Activated CD4-positive, alpha-beta memory T cell treated with anti-CD3 and anti-CD28 coated beads for 36 hours (primary cell): ENCODE measurements at regions not wholly inside any gene's neighbourhood (a gene's known extent, or its start where the extent isn't known, plus 50 kb on each side); places are given as distances from the start of the nearest gene placed in this dataset.

Source experiments
- CTCF ChIA-PET: fragments of 350-600 bp; sonication (Branson Sonifier 250); formaldehyde crosslinking; loops from one replicate; lab custom pipeline; 2021; ENCODE audit warnings: antibody characterized with exemption, inconsistent platforms; lab: Charles Lee
- POLR2A ChIA-PET: fragments of 350-600 bp; sonication (Branson Sonifier 250); formaldehyde crosslinking; loops from one replicate; lab custom pipeline; 2021; ENCODE audit warnings: antibody characterized with exemption; lab: Charles Lee
- DNase-seq: peaks from one replicate; pipeline ENCODE4 v3.0.0-alpha.2; 2020
- H3K27ac Mint-ChIP-seq: one replicate; pipeline ENCODE4 v1.8.0; 2021; ENCODE audit warnings: mixed read lengths
- H3K27me3 Mint-ChIP-seq: one replicate; pipeline ENCODE4 v1.8.0; 2021; ENCODE audit warnings: mixed read lengths
- H3K36me3 Mint-ChIP-seq: one replicate; pipeline ENCODE4 v1.8.0; 2021; ENCODE audit warnings: mixed read lengths
- H3K4me1 Mint-ChIP-seq: one replicate; pipeline ENCODE4 v1.8.0; 2021; ENCODE audit warnings: low read depth, mixed read lengths
- H3K4me3 Mint-ChIP-seq: one replicate; pipeline ENCODE4 v1.8.0; 2021; ENCODE audit warnings: mild to moderate bottlenecking, mixed read lengths
- H3K9me3 Mint-ChIP-seq: one replicate; pipeline ENCODE4 v1.8.0; 2021; ENCODE audit warnings: mixed read lengths
- intact Hi-C: fragments of 100-400 bp; cut with micrococcal nuclease; formaldehyde crosslinking; loops from one replicate; pipeline ENCODE4 v1.15.1; 2023

DNA sequence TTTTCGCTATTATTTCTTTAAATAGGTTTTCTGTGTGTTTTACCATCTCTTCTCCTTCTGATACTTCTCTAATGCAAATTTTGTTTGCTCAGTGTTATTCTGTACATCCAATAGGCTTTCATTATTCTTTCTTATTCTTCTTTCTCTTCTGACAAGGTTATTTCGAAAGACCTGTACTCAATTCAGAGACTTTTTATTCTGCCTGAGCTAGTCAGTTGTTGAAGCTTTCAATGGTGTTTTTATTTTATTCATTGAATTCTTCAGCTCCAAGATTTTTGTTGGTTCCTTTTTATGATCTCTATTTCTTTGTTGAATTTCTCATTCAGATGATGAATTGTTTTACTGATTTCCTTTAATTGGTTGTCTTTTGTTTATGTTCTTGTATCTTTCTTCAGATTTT, 706.2 kb downstream of the NR2F1-AS1 start:
- intact Hi-C loops: no loop called here
- no peaks in the 10 kb centered on the region for H3K4me1 Mint-ChIP-seq
- H3K27ac Mint-ChIP-seq: no peak overlapping the region
- no peaks in the 10 kb centered on the region for H3K36me3 Mint-ChIP-seq
- H3K27me3 Mint-ChIP-seq: no peaks in the 10 kb centered on the region
- no peak overlapping the region for H3K4me3 Mint-ChIP-seq
- no peak for DNase-seq
- H3K9me3 Mint-ChIP-seq: peaks cover 29% of the 10 kb centered on the region
- ChIA-PET CTCF (no interaction called here), POLR2A (no interaction called here)

DNA sequence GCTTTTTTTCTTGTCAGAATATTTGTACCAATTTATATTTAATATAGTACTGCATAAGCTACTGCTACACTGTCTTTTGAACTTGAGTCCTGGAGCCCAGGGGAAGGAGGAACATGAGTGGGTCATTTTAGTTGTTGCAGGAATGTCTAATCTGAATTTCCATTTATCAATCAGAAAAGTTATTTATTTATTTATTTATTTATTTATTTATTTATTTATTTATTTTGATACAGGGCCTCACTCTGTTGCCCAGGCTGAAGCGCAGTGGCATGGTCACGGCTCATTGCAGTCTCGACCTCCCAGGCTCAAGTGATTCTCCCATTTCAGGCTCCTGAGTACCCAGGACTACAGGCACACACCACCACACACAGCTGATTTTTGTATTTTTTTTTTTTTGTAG, 712.6 kb downstream of the NR2F1-AS1 start:
- intact Hi-C loops: no loop called here
- H3K36me3 Mint-ChIP-seq: no peaks in the 10 kb centered on the region
- no peaks in the 10 kb centered on the region for H3K27me3 Mint-ChIP-seq
- DNase-seq: no peak
- H3K4me1 Mint-ChIP-seq: no peaks in the 10 kb centered on the region
- H3K9me3 Mint-ChIP-seq: peaks cover 10% of the 10 kb centered on the region
- H3K4me3 Mint-ChIP-seq: no peak overlapping the region
- POLR2A ChIA-PET: no interaction called here
- CTCF ChIA-PET: no interaction called here
- no peak overlapping the region for H3K27ac Mint-ChIP-seq

DNA sequence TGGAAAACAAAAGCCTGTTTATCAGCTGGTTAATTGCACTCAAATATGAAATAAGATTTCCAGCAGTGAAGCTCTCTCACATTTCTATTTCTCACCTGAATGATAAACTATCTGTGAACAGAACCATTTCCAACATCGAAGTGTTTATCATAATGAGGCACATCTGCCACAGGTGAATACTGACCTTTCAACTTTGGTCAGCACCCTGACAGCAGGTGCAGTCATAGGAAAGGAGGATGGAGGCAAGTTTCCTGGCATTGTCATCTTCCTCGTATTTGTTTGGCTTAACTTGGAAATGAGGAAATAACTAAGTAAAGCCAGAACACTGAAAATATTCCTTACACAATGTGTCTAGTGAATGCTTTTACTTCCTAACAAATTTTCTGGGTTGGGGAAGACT, 716.4 kb downstream of the NR2F1-AS1 start:
- ChIA-PET CTCF (no interaction called here), POLR2A (no interaction called here)
- Mint-ChIP-seq H3K4me3 (no peak overlapping the region), H3K9me3 (peaks cover under 1% of the 10 kb centered on the region), H3K36me3 (no peaks in the 10 kb centered on the region), H3K27me3 (no peaks in the 10 kb centered on the region), H3K27ac (no peak overlapping the region), H3K4me1 (no peaks in the 10 kb centered on the region)
- intact Hi-C loops: no loop called here
- no peak for DNase-seq

DNA sequence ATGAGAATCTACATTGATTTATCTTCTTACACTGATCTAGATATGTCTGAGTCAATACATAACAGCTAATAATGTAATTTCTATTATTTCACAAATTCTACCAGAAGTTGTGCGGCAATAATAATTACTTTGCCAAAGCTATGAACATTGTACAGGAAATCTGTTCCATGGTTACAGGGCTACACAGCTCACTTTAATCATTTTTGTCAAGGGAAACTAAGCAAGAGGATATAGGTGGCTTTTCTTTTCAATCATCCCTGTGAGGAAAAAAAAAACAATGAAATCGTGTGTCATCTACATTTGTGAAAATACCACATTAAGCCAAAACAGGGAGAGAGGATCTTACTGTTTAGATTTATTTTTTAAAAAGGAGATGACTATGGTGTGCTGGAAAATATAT, 717.4 kb downstream of the NR2F1-AS1 start:
- Mint-ChIP-seq H3K4me3 (no peak overlapping the region), H3K27me3 (no peaks in the 10 kb centered on the region), H3K9me3 (no peaks in the 10 kb centered on the region), H3K4me1 (no peaks in the 10 kb centered on the region), H3K36me3 (no peaks in the 10 kb centered on the region), H3K27ac (no peak overlapping the region)
- POLR2A ChIA-PET: no interaction called here
- CTCF ChIA-PET: no interaction called here
- intact Hi-C loops: no loop called here
- no peak for DNase-seq

DNA sequence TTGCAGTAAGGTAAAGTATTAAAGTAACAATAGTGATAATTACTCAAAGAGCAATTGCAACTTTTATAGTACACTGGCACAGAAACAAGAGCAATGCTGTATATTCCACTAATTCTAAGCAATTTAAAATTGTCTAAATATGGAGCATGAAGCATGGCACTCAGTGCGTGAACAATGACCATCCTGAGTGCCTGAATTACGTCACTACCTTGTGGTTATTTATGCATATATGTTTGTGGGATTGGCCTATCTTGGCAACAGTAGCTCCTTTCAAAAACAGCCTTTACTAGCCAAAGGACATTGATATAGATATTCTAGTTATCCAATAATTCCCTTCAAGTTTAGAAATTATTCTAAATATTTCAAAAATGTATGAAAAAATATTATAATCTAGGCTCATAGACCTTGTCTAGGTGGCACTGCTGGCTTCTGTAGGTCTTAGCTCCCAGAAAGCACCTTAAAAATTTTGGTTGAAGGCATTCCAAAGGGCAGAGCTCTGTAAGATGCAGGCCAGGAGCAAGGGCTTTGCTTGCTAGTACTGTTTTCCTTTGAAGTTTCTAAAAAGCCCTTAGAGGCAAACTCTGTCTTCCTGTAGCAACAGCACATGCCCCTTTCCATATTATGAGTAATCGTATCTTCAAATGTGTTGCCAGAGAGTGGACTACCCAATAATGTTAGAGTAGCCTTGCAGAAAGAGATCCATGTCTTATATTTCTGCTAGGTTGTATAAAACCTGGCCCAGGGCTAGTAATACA, 719.3 kb downstream of the NR2F1-AS1 start:
- Mint-ChIP-seq H3K4me3 (no peak overlapping the region), H3K36me3 (no peaks in the 10 kb centered on the region), H3K9me3 (no peaks in the 10 kb centered on the region), H3K27me3 (no peaks in the 10 kb centered on the region), H3K4me1 (no peaks in the 10 kb centered on the region), H3K27ac (no peak overlapping the region)
- ChIA-PET CTCF (no interaction called here), POLR2A (no interaction called here)
- intact Hi-C loops: no loop called here
- no peak for DNase-seq

DNA sequence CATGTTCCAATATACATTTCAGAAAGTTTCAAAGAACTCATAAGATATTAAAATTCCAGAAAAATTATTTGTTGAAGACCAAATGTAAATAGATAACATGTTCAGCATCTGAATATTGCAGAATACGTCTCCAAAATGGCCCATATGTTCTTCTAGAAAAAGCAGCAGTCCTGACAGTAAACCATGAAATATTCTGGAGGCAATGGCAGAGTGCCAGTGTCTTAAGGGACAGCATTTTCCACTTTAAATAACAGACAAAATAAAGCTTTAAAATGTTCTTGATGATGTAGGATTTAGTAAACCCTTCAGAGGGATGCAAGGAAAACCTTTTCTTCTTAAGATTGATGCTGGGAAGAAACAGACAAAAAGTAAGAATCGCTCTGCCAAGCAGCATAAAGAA, 721.0 kb downstream of the NR2F1-AS1 start:
- ChIA-PET CTCF (no interaction called here), POLR2A (no interaction called here)
- no peaks in the 10 kb centered on the region for H3K36me3 Mint-ChIP-seq
- H3K4me1 Mint-ChIP-seq: no peaks in the 10 kb centered on the region
- no peak overlapping the region for H3K4me3 Mint-ChIP-seq
- DNase-seq: no peak
- no peaks in the 10 kb centered on the region for H3K9me3 Mint-ChIP-seq
- intact Hi-C loops: no loop called here
- no peak overlapping the region for H3K27ac Mint-ChIP-seq
- H3K27me3 Mint-ChIP-seq: no peaks in the 10 kb centered on the region

DNA sequence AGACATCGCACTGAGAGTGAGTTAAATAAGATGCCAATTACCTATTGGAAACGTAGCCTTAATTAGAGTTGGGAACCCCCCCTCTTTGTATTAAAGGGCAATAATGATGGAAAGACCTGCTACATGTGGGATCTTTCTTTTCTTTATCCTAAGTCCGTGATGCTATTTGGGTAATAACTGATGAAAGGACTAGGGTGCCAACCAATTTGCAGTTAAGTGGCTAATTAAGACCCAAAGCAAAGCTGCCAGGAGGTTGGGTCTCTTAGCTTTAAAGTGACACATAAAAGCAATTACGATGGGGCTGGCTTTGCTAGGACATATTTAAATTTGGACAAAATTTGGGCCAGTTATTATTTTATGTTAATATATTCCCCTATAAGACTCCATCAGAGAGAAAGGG, 728.8 kb downstream of the NR2F1-AS1 start:
- POLR2A ChIA-PET: no interaction called here
- no peak overlapping the region for H3K4me3 Mint-ChIP-seq
- H3K9me3 Mint-ChIP-seq: no peaks in the 10 kb centered on the region
- H3K27ac Mint-ChIP-seq: no peak overlapping the region
- no peaks in the 10 kb centered on the region for H3K27me3 Mint-ChIP-seq
- intact Hi-C loops: no loop called here
- no peaks in the 10 kb centered on the region for H3K36me3 Mint-ChIP-seq
- CTCF ChIA-PET: no interaction called here
- H3K4me1 Mint-ChIP-seq: no peaks in the 10 kb centered on the region
- DNase-seq: no peak

DNA sequence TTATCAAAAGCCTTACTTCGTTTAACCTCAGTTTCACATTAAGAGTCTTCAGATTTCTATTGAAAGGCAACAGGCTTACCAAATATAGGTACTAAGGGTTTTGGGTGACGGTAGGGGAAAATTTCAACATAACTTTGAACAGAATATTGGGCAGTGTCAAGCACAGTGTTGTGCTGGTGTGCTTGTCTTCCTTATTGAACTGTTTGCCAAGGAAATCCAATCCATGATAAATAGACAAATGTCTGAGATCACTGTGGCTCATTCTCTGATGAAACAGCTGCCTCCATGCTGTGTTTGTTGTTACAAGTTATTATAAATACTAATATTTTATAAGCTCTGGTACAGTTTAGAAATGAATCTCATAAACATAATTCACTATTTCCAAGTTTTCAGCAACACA, 730.1 kb downstream of the NR2F1-AS1 start:
- Mint-ChIP-seq H3K9me3 (no peaks in the 10 kb centered on the region), H3K36me3 (no peaks in the 10 kb centered on the region), H3K27me3 (no peaks in the 10 kb centered on the region), H3K4me3 (no peak overlapping the region), H3K4me1 (no peaks in the 10 kb centered on the region), H3K27ac (no peak overlapping the region)
- ChIA-PET CTCF (no interaction called here), POLR2A (no interaction called here)
- no peak for DNase-seq
- intact Hi-C loops: no loop called here

DNA sequence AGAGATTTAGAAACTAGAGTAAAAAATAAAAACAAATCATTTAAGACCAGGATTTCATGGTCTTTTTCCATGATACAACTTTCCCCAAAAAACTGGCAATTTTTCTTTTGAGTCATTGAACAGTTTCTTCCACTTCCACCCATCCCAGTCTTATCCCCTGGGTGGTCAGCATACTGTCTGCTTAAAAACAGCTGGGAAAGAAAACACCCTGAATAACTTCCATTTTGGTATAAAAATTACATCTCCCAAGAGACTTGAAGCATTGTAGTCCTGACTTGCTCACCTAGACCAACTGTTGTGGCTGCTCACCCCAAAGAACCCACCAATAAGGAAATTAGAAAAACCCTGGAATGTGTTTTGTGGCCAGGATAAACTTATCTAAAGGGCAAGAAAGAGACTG, 731.3 kb downstream of the NR2F1-AS1 start:
- CTCF ChIA-PET: no interaction called here
- H3K9me3 Mint-ChIP-seq: no peaks in the 10 kb centered on the region
- no peak overlapping the region for H3K4me3 Mint-ChIP-seq
- intact Hi-C loops: no loop called here
- no peaks in the 10 kb centered on the region for H3K27me3 Mint-ChIP-seq
- no peaks in the 10 kb centered on the region for H3K4me1 Mint-ChIP-seq
- no peak for DNase-seq
- no peaks in the 10 kb centered on the region for H3K36me3 Mint-ChIP-seq
- POLR2A ChIA-PET: no interaction called here
- no peak overlapping the region for H3K27ac Mint-ChIP-seq

DNA sequence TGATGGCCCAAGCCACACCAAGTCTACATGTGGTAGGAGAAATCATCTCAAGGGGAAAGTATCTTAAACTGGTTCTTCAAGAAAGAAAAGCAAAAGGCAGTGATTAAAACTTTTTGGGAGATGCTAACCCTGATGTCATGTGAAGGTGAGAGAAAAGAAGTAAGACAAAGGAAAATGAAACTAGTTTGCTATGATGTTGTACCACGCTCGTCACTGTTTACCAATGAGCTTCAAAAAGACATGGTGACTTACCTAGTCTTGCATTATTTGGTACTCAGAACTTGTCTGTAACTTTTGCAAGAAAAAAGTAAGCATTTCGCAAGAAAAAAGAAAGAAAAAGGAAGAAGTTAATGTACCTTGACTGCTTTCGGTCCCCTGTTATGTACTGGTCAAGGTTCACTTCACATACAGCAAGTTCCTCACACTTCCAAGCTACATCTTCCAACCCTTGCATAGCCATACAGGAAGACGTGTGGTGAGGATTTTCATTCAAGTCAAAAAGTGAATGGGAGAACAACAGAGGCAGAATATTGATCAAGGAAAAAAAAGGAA, 739.3 kb downstream of the NR2F1-AS1 start:
- no peak overlapping the region for H3K27ac Mint-ChIP-seq
- no peaks in the 10 kb centered on the region for H3K9me3 Mint-ChIP-seq
- POLR2A ChIA-PET: no interaction called here
- CTCF ChIA-PET: no interaction called here
- no peak for DNase-seq
- H3K4me3 Mint-ChIP-seq: no peak overlapping the region
- no peaks in the 10 kb centered on the region for H3K36me3 Mint-ChIP-seq
- no peaks in the 10 kb centered on the region for H3K4me1 Mint-ChIP-seq
- no peaks in the 10 kb centered on the region for H3K27me3 Mint-ChIP-seq
- intact Hi-C loops: no loop called here

DNA sequence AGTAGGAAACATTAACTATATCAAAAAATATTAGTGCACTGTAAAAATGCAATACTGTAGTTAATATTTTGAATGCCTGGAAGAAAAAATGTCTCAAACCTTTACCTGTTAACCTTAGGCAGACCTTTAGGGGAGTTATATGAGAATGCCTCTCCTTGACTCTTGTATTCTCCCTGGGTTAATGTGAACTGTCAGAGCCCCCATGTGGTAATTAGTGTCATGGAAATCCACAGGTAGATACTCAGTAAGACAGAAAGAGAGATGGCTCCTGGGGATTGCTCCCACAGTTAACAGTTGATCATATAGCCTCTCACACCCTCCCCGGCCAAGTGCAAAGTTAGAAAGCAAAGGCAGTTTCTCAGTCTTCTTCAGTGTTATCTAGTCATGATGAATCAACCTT, 742.8 kb downstream of the NR2F1-AS1 start:
- intact Hi-C loops: no loop called here
- no peak for DNase-seq
- no peaks in the 10 kb centered on the region for H3K27me3 Mint-ChIP-seq
- H3K27ac Mint-ChIP-seq: no peak overlapping the region
- H3K4me1 Mint-ChIP-seq: no peaks in the 10 kb centered on the region
- CTCF ChIA-PET: no interaction called here
- peaks cover 2% of the 10 kb centered on the region for H3K9me3 Mint-ChIP-seq
- POLR2A ChIA-PET: no interaction called here
- H3K36me3 Mint-ChIP-seq: no peaks in the 10 kb centered on the region
- no peak overlapping the region for H3K4me3 Mint-ChIP-seq

DNA sequence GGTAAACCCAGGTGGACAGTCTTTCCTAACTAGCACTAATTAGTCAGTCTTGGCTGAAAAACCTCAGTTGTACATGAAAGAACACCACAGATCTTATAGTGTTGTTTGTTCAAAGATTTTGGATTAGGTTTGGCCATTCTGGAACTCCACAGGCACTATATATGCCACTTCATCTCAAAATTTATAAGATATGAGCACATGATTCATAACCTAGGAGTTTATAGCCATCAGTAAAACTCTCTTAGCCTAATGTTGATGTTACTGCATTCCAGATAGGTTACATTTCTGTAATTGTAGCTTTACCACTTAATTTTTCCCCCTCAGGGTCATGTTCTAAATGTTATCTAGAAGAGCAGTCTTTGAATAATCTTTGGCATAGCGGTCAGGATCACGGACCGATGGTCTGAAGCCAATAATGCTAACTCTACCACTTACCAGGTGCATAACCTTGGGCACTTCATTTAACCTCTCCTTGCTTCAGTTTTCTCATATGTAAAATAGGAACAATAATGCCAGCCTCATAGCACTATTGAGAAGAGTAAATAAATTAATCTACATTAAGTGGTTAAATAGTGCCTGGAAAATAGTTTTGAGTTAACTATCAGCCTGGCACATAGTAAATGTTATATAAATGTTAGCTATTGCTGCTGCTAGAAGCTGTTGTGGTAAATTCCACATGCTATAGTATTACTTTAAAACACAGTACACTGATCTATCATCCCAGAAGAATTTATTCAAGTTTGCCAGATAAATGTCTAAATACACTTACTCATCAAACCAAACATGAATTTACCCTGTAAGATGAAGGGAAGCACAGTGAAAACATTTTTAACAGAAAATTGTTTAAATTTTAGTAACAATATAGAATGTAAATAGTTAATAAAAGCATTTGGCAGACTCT, 743.9 kb downstream of the NR2F1-AS1 start:
- Mint-ChIP-seq H3K9me3 (peaks cover 2% of the 10 kb centered on the region), H3K4me1 (no peaks in the 10 kb centered on the region), H3K4me3 (no peak overlapping the region), H3K36me3 (no peaks in the 10 kb centered on the region), H3K27me3 (no peaks in the 10 kb centered on the region), H3K27ac (no peak overlapping the region)
- POLR2A ChIA-PET: no interaction called here
- CTCF ChIA-PET: no interaction called here
- no peak for DNase-seq
- intact Hi-C loops: no loop called here
